NCI-H1694 treated with DMSO at 0.1 percent for 48 hours (cell line): ENCODE measurements at regions not wholly inside any gene's neighbourhood (a gene's known extent, or its start where the extent isn't known, plus 50 kb on each side); places are given as distances from the start of the nearest gene placed in this dataset.
"Not testable (repeated sequence)": the region's sequence is repeated elsewhere in the genome, so short reads cannot be mapped to it uniquely, and the experiment has no call there.

ENCODE experiments used
- DNase-seq: peaks from one replicate; lab custom pipeline; 2025; lab: John Stamatoyannopoulos, UW

DNA sequence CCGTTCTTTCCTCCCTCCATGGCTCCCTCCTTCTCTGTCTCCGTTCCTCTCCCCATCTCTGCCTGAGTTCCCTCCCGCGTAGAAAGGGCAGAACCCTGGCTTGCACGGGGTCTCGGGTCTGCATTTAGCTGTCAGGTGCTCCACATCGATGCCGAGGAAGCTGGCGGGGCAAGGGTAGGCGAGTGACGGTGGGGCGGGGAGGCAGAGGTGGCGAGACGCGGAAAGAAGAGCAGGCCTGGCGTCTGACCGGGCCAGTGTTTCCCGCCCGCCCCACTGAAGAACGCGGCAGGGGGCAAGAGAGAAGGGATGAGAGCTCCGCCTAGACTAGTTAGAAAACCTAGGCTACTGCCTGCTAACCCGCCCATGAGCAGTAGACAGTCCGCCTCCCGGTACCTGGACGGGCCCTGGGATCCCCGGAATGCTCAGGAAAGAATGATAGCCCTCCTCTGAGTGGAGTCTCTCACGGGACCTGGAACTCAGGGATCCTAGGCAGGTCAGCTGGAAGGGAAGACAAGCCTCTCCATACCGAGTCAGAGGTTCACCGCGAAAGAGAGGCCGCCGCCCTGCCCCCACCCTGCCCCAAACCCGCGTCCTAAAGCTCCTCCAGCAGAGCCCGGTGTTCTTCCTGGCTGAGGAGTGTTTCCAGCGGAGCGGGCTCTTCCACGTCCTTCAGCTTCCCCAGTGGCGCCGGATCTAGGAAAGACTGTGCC is 357.9 kb upstream of the DEFB115 start:
- not testable (repeated sequence) for DNase-seq

DNA sequence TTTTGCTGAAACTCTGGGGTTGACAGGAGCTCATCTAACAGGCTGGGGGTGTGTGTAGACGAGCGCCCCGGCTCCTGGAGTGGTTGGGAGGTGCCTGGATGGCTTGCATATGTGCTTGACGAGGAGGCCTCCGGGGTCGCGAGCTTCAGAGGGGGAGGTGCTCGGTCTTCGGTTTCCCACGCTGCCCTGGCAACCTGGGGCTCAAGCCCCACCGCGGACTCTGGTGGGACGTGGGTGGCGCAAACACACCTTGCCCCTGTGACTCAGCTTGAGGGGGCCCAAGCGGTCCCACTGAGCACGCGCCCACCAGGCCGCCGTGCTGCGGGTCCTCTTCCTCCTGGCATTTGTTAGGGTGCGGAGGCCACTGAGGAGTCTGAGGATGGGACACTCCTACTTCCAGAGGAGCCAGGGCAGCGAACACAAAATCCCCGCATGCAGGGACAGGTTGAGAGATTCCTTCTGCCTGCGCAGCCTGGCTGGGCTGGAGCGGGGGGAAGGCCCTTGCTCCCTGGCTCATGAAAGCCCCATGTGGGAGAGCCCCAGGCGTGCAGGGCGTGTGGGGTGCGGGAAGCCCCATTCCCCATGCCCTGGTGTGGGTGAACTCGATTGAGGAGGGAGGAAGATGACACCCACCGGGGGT is 357.3 kb upstream of the DEFB115 start:
- DNase-seq = not testable (repeated sequence)

DNA sequence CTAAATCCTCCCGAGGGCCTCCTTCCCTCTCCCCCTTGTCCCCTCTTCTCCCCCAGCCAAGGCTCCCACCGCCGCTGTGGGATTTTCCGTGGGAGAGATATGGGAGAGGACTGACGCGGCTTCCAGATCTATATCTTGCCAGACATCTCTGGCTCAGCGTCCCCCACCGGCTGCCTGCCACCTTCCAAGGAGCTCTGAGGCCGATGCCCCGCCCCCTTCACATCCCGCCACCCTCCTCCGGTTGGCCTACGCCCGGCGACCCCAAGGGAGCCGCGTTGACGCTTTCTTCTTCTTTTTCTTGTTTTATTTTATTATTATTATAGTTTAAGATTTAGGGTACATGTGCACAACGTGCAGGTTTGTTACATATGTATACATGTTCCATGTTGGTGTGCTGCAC is 352.2 kb upstream of the DEFB115 start:
- DNase-seq = not testable (repeated sequence)

DNA sequence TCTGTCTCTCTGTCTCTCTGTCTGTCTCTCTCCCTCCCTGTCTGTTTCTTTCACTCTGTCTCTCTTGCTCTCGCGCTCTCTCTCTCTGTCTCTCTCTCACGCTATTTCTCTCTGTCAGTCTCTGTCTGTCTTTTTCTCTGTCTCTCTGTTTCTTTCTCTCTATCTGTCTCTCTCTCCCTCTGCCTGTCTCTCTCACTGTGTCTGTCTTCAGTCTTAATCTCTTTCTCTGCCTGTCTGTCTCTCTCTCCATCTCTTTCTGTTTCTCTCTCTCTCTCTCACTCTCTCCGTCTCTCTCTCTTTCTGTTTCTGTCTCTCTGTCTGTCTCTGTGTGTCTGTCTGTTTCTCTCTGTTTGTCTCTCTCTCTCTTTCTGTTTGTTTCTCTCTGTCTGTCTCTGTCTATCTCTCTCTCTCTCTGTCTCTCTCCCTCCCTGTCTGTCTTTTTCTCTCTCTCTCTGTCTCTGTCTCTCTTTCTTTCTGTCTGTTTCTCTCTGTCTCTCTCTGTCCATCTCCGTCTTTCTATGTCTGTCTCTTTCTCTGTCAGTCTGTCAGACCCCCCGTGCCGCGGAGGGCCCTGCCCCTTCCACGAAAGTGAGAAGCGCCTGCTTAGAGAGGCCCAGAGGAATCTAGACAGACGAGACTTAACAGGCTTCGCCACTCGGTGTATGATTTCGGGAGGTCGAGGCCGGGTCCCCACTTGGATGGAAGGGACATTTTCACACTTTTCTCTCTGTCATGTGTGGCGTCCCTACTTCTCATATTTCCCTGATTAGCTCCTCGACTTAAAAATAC is 346.3 kb upstream of the DEFB115 start:
- no peak for DNase-seq

DNA sequence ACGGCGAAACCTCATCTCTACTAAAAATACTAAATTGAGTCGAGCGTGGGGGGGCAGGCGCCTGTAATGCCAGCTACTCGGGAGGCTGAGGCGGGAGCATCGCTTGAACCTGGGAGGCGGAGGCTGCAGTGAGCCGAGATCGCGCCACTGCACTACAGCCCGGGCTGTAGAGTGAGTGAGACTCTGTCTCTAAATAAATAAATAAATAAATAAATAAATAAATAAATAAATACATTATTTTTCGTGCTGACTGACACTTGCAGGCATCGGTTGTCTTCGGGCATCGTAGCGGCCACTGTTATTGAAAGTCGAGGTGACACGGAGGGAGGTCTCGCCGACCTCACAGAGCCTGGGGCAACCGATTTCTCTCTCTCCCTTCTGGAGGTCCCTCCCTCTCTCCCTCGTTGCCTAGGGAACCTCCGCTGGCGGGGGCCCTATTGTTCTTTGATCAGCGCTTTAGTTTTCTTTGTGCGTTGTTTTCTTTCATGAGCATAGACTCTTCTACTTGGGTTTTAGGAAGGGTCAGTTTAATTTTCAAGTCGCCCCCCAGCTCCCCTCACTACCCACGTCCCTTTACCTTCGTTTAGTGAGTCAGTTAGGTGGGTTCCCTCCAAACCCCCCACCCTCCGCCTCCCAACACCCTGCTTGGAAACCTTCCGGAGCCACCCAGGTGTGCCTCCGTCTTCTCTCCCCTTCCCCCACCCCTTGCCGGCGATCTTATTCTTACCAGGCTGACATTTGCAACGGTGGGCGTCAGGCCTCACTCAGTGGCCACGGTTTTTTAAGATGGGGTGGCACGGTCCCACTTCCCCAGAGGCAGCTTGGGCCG is 345.4 kb upstream of the DEFB115 start:
- DNase-seq = not testable (repeated sequence)

DNA sequence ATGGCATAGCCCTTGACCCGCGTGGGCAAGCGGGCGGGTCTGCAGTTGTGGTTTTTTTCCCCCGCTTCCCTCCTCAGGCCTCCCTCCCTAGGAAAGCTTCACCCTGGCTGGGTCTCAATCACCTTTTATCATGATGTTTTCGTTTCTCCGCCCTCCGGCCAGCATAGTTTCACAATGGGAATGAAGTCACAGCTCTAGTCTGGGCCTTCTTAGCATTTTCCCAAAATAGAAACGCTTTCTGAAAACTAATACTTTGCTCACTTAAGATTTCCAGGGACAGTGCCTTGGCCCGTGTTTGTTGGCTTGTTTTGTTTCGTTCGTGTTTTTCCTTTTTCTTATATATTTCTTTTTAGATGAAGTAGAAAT is 344.8 kb upstream of the DEFB115 start:
- DNase-seq = not testable (repeated sequence)

DNA sequence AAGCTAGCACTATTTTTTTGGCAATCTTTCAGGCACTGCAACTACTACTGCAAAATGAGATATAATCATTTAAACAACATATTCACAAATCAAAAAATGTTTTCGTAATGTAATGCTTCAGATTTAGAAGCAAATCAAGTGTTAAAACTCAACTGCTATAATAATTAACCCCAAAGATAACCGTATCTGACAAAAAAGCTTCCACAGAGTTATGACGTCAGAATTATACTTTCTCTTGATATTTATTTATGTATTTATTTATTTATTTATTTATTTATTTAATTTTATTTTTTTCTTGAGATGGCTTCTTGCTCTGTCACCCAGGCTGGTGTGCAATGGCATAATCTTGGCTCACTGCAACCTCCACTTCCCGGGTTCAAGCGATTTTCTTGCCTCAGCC is 341.1 kb upstream of the DEFB115 start:
- not testable (repeated sequence) for DNase-seq

DNA sequence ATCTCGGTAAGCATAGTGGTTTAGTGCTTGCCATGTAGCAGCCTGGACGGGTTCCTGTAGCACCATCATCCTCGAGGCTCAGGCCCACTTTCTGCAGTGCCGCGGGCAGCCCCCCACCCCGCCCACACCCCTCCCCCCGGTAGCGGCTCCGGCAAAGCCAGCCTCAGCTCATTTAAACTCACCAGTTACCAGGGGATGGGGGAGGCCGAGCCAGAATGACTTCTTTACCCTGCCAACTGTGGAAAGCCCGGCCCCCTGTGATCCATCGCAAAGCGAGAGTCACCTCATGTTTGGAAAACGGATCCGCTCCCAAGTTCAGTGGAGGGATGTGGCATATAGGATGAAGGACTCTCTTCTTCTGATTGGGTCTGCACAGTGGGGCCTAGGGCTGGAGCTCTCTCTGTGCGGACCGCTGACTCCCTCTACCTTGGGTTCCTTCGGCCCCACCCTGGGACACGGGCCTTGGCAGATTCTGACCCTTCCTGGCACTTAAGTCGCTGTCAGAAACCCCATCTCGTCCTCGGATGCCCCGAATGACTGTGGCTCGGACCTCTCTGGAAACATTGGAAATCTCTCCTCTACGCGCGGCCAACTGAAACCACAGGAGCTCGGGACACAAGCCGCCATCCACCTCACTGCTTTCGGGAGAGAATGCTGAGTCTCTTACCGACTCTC is 337.8 kb upstream of the DEFB115 start:
- no peak for DNase-seq

DNA sequence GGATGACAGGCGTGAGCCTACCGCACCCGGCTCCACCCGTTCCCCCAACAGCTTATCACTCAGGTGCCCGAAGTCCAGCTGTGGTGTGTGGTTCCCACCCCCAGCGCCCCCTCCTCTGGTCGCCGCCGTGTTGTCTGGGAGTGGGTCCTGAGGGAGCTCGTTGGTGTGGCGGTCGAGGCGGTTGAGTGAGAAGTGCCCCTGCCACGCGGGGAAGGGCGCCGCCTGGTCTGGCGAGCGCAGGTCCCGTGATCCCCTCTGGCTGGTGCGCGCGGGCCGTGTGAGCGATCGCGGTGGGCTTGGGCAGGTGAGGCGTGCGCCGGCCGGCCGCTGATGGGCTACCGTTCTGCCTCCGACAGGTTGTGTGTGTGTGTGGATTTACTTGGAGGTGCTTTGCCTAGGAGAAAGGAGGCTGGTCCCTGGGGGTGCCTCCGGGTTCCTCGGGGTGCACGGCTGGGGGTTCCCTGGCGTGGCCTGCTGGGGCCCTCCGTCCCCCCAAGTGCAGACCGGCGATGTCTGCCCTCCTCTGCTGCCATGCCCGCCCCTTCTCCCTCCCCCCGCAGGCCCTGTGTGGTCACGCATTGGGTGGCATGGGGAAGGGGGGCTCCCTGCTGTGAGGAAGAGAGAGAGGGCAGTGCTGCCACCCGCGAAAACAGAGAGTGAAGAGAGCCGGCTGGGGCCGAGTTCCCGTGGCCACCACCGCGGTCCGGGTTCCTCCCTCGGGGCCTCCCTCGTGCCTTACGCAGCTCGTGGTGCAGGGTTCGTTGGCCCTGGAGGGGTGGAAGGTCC is 336.0 kb upstream of the DEFB115 start:
- no peak for DNase-seq

DNA sequence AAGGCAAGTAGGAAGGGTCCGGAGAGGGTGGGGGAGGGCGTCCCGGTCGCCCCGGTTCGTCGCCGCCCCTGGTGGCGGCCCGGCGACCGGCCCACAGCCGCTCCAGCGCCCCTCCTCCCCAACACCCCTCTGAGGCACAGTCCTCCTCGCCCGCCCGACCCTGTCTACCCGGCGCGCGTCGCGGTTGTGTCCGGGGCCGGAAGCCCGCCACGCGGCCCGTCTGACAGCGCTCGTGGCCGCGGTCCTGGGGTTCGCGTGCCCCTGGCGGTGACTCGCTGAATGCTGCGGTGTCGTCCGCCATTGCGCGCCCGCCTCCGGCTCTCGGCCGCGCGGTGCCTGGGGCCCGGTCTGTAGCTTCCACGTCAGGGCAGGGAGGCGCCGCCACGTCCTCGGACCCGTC is 335.3 kb upstream of the DEFB115 start:
- no peak for DNase-seq

DNA sequence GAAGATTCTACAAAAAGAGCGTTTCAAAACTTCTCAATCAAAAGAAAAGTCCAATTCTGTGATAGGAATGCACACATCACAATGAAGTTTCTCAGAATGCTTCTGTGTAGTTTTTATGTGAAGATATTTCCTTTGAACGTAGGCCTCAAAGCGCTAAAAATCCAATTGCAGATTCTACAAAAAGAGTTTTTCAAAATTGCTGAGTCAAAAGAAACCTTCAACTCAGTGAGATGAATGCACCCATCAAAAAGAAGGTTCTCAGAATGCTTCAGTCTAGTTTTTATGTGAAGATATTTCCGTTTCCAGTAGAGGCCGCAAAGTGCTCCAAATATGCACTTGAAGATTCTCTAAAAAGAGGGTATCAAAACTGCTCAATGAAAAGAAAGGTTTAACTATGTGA is 319.7 kb upstream of the DEFB115 start:
- DNase-seq = no peak

DNA sequence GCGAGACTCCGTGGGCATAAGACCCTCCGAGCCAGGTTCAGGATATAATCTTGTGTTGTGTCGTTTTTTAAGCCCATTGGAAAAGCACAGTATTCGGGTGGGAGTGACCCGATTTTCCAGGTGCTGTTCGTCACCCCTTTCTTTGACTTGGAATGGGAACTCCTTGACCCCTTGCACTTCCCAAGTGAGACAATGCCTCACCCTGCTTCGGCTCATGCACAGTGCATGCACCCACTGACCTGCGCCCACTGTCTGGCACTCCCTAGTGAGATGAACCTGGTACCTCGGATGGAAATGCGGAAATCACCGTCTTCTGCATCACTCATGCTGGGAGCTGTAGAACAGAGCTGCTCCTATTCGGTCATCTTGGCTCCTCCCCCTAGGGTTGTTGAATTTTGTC is 307.7 kb upstream of the DEFB115 start:
- DNase-seq = no peak

DNA sequence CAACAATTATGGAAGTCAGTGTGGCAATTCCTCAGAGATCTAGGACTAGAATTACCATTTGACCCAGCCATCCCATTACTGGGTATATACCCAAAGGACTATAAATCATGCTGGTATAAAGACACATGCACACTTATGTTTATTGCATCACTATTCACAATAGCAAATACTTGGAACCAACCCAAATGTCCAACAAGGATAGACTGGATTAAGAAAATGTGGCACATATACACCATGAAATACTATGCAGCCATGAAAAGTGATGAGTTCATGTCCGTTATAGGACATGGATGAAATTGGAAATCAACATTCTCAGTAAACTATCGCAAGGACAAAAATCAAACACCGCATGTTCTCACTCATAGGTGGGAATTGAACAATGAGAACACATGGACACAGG is 306.4 kb upstream of the DEFB115 start:
- DNase-seq = not testable (repeated sequence)

DNA sequence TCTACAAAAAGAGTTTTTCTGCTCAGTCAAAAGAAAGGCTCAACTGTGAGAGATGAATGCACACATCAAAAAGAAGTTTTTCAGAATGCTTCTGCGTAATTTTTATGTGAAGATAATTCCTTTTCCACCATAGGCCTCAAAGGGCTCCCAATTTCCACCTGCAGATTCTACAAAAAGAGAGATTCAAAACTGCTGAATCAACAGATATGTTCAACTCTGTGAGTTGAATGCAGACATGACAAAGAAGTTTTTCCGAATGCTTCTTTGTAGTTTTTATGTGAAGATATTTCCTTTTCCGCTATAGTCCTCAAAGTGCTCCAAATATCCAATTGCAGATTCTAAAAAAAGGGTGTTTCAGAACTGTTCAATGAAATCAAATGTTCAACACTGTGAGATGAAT is 300.8 kb upstream of the DEFB115 start:
- not testable (repeated sequence) for DNase-seq

DNA sequence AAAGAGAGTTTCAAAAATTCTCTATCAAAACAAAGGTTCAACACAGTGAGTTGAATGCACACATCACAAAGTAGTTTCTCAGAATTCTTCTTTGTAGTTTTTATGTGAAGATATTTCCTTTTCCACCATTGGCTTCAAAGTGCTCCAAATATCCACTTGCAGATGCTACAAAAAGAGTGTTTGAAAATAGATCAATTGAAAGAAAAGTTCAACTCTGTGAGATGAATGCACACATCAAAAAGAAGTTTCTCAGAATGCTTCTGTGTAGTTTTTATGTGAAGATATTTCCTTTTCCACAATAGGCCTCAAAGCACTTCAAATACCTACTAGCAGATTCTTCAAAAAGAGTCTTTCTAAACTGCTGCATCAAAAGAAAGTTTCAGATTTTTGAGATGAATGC is 298.3 kb upstream of the DEFB115 start:
- not testable (repeated sequence) for DNase-seq

DNA sequence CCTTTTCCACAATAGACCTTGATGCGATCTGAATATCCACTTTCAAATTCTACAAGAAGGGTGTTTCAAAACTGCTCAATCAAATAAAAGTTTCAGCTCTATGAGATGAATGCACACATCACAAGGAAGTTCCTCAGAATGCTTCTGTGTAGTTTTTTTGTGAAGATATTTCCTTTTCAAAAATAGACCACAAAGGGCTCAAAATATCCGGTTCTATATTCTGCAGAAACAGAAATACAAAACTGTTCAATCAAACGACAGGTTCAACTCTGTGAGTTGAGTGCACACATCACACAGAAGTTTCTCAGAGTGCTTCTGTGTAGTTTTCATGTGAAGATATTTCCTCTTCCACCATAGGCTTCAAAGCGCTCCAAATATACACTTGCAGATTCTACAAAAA is 293.9 kb upstream of the DEFB115 start:
- no peak for DNase-seq

DNA sequence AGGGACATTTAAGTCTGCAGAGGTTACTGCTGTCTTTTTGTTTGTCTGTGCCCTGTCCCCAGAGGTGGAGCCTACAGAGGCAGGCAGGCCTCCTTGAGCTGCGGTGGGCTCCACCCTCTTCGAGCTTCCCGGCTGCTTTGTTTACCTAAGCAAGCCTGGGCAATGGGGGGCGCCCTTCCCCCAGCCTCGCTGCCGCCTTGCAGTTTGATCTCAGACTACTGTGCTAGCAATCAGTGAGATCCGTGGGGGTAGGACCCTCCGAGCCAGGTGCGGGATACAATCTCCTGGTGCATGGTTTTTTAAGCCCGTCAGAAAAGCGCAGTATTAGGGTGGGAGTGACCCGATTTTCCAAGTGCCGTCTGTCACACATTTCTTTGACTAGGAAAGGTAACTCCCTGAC is 281.6 kb upstream of the DEFB115 start:
- not testable (repeated sequence) for DNase-seq

DNA sequence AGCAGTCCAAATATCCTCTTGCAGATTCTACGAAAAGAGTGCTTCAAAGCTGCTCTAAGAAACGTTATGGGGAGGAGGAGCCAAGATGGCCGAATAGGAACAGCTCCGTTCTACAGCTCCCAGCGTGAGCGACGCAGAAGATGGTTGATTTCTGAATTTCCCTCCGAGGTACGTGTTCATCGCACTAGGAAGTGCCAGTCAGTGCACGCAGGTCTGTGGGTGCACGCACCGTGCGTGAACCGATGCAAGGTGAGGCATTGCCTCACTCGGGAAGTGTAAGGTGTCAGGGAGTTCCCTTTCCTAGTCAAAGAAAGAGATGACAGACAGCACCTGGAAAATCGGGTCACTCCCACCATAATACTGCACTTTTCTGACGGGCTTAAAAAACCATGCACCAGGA is 272.1 kb upstream of the DEFB115 start:
- no peak for DNase-seq
